HepG2 (cell line): ENCODE measurements at regions not wholly inside any gene's neighbourhood (a gene's known extent, or its start where the extent isn't known, plus 50 kb on each side); places are given as distances from the start of the nearest gene placed in this dataset.

ENCODE experiments used
- AKAP8 ChIP-seq: sonication (generic); formaldehyde crosslinking; IDR thresholded peaks from 2 replicates; pipeline ENCODE4 v1.5.1; 2020; ENCODE audit warnings: mild to moderate bottlenecking, missing genetic modification reagents
- ATF6 ChIP-seq: sonication (generic); formaldehyde crosslinking; conservative IDR thresholded peaks from 2 replicates; pipeline ENCODE4 v1.4.0; 2020; ENCODE audit warnings: missing genetic modification reagents
- DPF2 ChIP-seq: sonication (generic); formaldehyde crosslinking; IDR thresholded peaks from 2 replicates; pipeline ENCODE4 v1.4.0; 2020; ENCODE audit warnings: mild to moderate bottlenecking, low read depth, missing genetic modification reagents, borderline replicate concordance
- HDAC2 ChIP-seq: sonication (generic); formaldehyde crosslinking; IDR thresholded peaks from 2 replicates; pipeline ENCODE4 v1.4.0; 2020; ENCODE audit warnings: missing genetic modification reagents
- KLF9 ChIP-seq: IDR thresholded peaks from 2 replicates; pipeline ENCODE4 v1.6.1; 2016; ENCODE audit warnings: low read depth
- MATR3 ChIP-seq: sonication (generic); formaldehyde crosslinking; IDR thresholded peaks from 2 replicates; pipeline ENCODE4 v1.4.0; 2020; ENCODE audit warnings: missing genetic modification reagents
- MIXL1 ChIP-seq: IDR thresholded peaks from 2 replicates; pipeline ENCODE4 v1.6.1; 2016
- MXD1 ChIP-seq: sonication (generic); formaldehyde crosslinking; IDR thresholded peaks from 2 replicates; pipeline ENCODE4 v1.4.0; 2020; ENCODE audit warnings: mild to moderate bottlenecking, missing genetic modification reagents
- NKX3-1 ChIP-seq: sonication (generic); formaldehyde crosslinking; IDR thresholded peaks from 2 replicates; pipeline ENCODE4 v1.5.0; 2020; ENCODE audit warnings: missing genetic modification reagents
- PCBP2 ChIP-seq: fragments of 200-400 bp; formaldehyde crosslinking; optimal IDR thresholded peaks from 2 replicates; pipeline ENCODE3; 2018; ENCODE audit warnings: low read length, low read depth; ENCODE audit not compliant: poor library complexity, severe bottlenecking
- REPIN1 ChIP-seq: sonication (generic); formaldehyde crosslinking; IDR thresholded peaks from 2 replicates; pipeline ENCODE4 v1.8.0; 2022; ENCODE audit warnings: missing genetic modification reagents, low read depth, mild to moderate bottlenecking, borderline replicate concordance
- RXRA ChIP-seq: sonication (generic); formaldehyde crosslinking; IDR thresholded peaks from 2 replicates; pipeline ENCODE4 v1.5.1; 2020; ENCODE audit warnings: missing genetic modification reagents
- SCMH1 ChIP-seq: sonication (generic); formaldehyde crosslinking; IDR thresholded peaks from 2 replicates; pipeline ENCODE4 v1.9.0; 2021; ENCODE audit warnings: missing genetic modification reagents, mild to moderate bottlenecking, borderline replicate concordance
- ZBTB1 ChIP-seq: sonication (generic); formaldehyde crosslinking; IDR thresholded peaks from 2 replicates; pipeline ENCODE4 v1.4.0; 2020; ENCODE audit warnings: missing genetic modification reagents, borderline replicate concordance
- ZBTB2 ChIP-seq: sonication (generic); formaldehyde crosslinking; IDR thresholded peaks from 2 replicates; pipeline ENCODE4 v1.8.0; 2022; ENCODE audit warnings: low read depth, missing genetic modification reagents
- ZFP62 ChIP-seq: sonication (generic); formaldehyde crosslinking; IDR thresholded peaks from 2 replicates; pipeline ENCODE4 v1.4.0; 2020; ENCODE audit warnings: missing genetic modification reagents
- ZNF12 ChIP-seq: sonication (generic); formaldehyde crosslinking; IDR thresholded peaks from 2 replicates; pipeline ENCODE4 v1.5.0; 2020; ENCODE audit warnings: missing genetic modification reagents
- ZNF432 ChIP-seq: sonication (generic); formaldehyde crosslinking; IDR thresholded peaks from 2 replicates; pipeline ENCODE4 v1.5.0; 2020; ENCODE audit warnings: missing genetic modification reagents, mild to moderate bottlenecking, borderline replicate concordance
- ZNF468 ChIP-seq: sonication (generic); formaldehyde crosslinking; IDR thresholded peaks from 2 replicates; pipeline ENCODE4 v1.8.0; 2022; ENCODE audit warnings: mild to moderate bottlenecking, moderate library complexity, missing genetic modification reagents
- ZNF589 ChIP-seq: sonication (generic); formaldehyde crosslinking; conservative IDR thresholded peaks from 2 replicates; pipeline ENCODE4 v1.8.0; 2022; ENCODE audit warnings: mild to moderate bottlenecking, moderate library complexity, missing genetic modification reagents
- ZNF639 ChIP-seq: conservative IDR thresholded peaks from 2 replicates; pipeline ENCODE4 v1.6.1; 2018; ENCODE audit warnings: missing genetic modification reagents
- ZNF710 ChIP-seq: sonication (generic); formaldehyde crosslinking; IDR thresholded peaks from 2 replicates; pipeline ENCODE4 v1.5.0; 2020; ENCODE audit warnings: mild to moderate bottlenecking, missing genetic modification reagents, borderline replicate concordance

- TF ChIP-seq REPIN1 (CRISPR knock-in tag) (no peak), AKAP8 (CRISPR knock-in tag) (0 out of 2 replicates have a peak, but pooled peaks have one; percentile 25), RXRA (CRISPR knock-in tag) (peak; percentile 59; the same call in 1 of the 2 replicates), KLF9 (CRISPR knock-in tag) (no peak), NKX3-1 (no peak), ZNF432 (CRISPR knock-in tag) (no peak), PCBP2 (no peak), ZFP62 (CRISPR knock-in tag) (no peak), ZBTB1 (CRISPR knock-in tag) (no peak), SCMH1 (no peak), MATR3 (CRISPR knock-in tag) (no peak), ZNF639 (no peak), HDAC2 (CRISPR knock-in tag) (0 out of 2 replicates have a peak, but pooled peaks have one; percentile 22), DPF2 (CRISPR knock-in tag) (peak; percentile 24; the same call in 1 of the 2 replicates), ZNF12 (CRISPR knock-in tag) (no peak), ZNF589 (no peak), ATF6 (CRISPR knock-in tag) (no peak), MIXL1 (CRISPR knock-in tag) (no peak), MXD1 (CRISPR knock-in tag) (peak; percentile 50; the same call in 1 of the 2 replicates), ZNF710 (CRISPR knock-in tag) (no peak), ZNF468 (CRISPR knock-in tag) (no peak), ZBTB2 (CRISPR knock-in tag) (no peak)
Observed at GRCh38 chr22:27662359-27663301, 138.9 kb downstream of the MN1 start (continued).
